OCI-LY7 (cell line): ENCODE measurements at regions not wholly inside any gene's neighbourhood (a gene's known extent, or its start where the extent isn't known, plus 50 kb on each side); places are given as distances from the start of the nearest gene placed in this dataset.

ENCODE experiments used
- BruUV-seq: library from RNA; stranded (reverse); fragments of 400-500 nt; replicated peaks from 2 replicates; lab custom pipeline; 2021; lab: Mats Ljungman, UMichigan
- CTCF ChIA-PET: fragments of 300-600 bp; sonication (Branson Sonifier 250); formaldehyde crosslinking; loops from one replicate; lab custom pipeline; 2022; ENCODE audit warnings: antibody characterized with exemption; ENCODE audit not compliant: unreplicated experiment; lab: Charles Lee
- POLR2A ChIA-PET: fragments of 300-600 bp; sonication (Branson Sonifier 250); formaldehyde crosslinking; loops from one replicate; lab custom pipeline; 2022; ENCODE audit warnings: antibody characterized with exemption; lab: Charles Lee
- DNase-seq: peaks from one replicate; pipeline ENCODE4 v3.0.0-alpha.2; 2015; ENCODE audit warnings: low spot score
- H2AFZ ChIP-seq: fragments of 200-600 bp; sonication (generic), shearing (Covaris generic); 2 replicates; pipeline ENCODE4 v1.6.1; 2014; ENCODE audit warnings: mild to moderate bottlenecking, antibody characterized with exemption, low read length, moderate library complexity
- H3K27ac ChIP-seq: fragments of 200-600 bp; sonication (generic); 2 replicates; pipeline ENCODE4 v1.5.1; 2014; ENCODE audit warnings: mixed run types, low read depth, mild to moderate bottlenecking, moderate library complexity, low read length, inconsistent platforms; ENCODE audit not compliant: poor library complexity, severe bottlenecking
- H3K36me3 ChIP-seq: fragments of 200-600 bp; sonication (generic); 2 replicates; pipeline ENCODE4 v1.6.1; 2014; ENCODE audit warnings: mild to moderate bottlenecking, antibody characterized with exemption, low read length, moderate library complexity, mixed read lengths; ENCODE audit not compliant: insufficient read depth
- H3K4me1 ChIP-seq: fragments of 200-600 bp; sonication (generic); 2 replicates; pipeline ENCODE4 v1.5.1; 2014; ENCODE audit warnings: mild to moderate bottlenecking, low read length; ENCODE audit not compliant: insufficient read depth, poor library complexity, severe bottlenecking
- H3K4me2 ChIP-seq: fragments of 200-600 bp; sonication (generic); 2 replicates; pipeline ENCODE4 v1.6.1; 2014; ENCODE audit warnings: mild to moderate bottlenecking, low read length
- H3K4me3 ChIP-seq: fragments of 200-600 bp; sonication (generic); 2 replicates; pipeline ENCODE4 v1.5.1; 2014; ENCODE audit warnings: mild to moderate bottlenecking, low read depth, low read length; ENCODE audit not compliant: poor library complexity, severe bottlenecking
- H3K79me2 ChIP-seq: fragments of 200-600 bp; sonication (generic); 2 replicates; pipeline ENCODE4 v1.6.1; 2016; ENCODE audit warnings: low read depth, mild to moderate bottlenecking, low read length, moderate library complexity, mixed read lengths; ENCODE audit not compliant: insufficient read depth
- H3K9me2 ChIP-seq: fragments of 200-600 bp; sonication (generic); 2 replicates; pipeline ENCODE4 v1.6.1; 2016; ENCODE audit warnings: mild to moderate bottlenecking, low read length, mixed read lengths; ENCODE audit not compliant: insufficient read depth
- H3K9me3 ChIP-seq: fragments of 200-600 bp; sonication (generic); 2 replicates; pipeline ENCODE4 v1.6.1; 2014; ENCODE audit warnings: mild to moderate bottlenecking, mixed run types, low read length, mixed read lengths
- H4K20me1 ChIP-seq: fragments of 200-600 bp; sonication (generic); 2 replicates; pipeline ENCODE4 v1.6.1; 2014; ENCODE audit warnings: mild to moderate bottlenecking, antibody characterized with exemption, low read length, moderate library complexity, mixed read lengths; ENCODE audit not compliant: insufficient read depth
- EZH2phosphoT487 ChIP-seq: fragments of 200-600 bp; sonication (generic); IDR thresholded peaks from 2 replicates; pipeline ENCODE4 v1.6.1; 2018; ENCODE audit warnings: low read depth, borderline replicate concordance, mild to moderate bottlenecking, mixed run types, antibody characterized with exemption, low read length, moderate library complexity, mixed read lengths
- intact Hi-C: fragments of 100-400 bp; cut with micrococcal nuclease; formaldehyde crosslinking; loops from one replicate; pipeline ENCODE4 v1.10.0; 2022; ENCODE audit not compliant: unreplicated experiment
- TF ChIP-seq, protein P1 (sequence below): fragments of 200-600 bp; sonication (generic); conservative IDR thresholded peaks from 2 replicates; pipeline ENCODE4 v1.5.1; 2014; ENCODE audit warnings: mild to moderate bottlenecking, antibody characterized with exemption, low read length, moderate library complexity, mixed read lengths

DNA sequence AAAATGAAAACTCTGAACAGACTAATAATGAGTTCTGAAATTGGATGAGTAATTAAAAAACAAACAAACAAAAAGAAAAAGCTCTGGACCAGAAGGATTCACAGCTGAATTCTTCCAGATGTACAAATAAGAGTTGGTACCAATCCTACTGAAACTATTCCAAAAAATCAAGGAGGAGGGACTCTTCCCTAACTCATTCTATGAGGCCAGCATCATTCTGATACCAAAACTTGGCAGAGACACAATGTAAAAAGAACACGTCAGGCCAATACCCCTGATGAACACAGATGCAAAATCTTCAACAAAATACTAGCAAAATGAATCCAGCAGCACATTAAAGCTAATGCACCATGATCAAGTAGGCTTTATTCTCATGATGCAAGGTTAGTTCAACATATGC is 183.9 kb upstream of the CNOT2 start:
- no peaks in the 10 kb centered on the region for H4K20me1 ChIP-seq
- no peaks in the 10 kb centered on the region for H3K9me3 ChIP-seq
- BruUV-seq = no TSS peak
- H2AFZ ChIP-seq = no peak overlapping the region
- no peaks in the 10 kb centered on the region for H3K4me1 ChIP-seq
- no peak overlapping the region for H3K4me3 ChIP-seq
- ChIA-PET POLR2A (no interaction called here), CTCF (no interaction called here)
- H3K27ac ChIP-seq = no peak overlapping the region
- H3K9me2 ChIP-seq = no peaks in the 10 kb centered on the region
- H3K79me2 ChIP-seq = no peaks in the 10 kb centered on the region
- TF ChIP-seq, protein P1, sequence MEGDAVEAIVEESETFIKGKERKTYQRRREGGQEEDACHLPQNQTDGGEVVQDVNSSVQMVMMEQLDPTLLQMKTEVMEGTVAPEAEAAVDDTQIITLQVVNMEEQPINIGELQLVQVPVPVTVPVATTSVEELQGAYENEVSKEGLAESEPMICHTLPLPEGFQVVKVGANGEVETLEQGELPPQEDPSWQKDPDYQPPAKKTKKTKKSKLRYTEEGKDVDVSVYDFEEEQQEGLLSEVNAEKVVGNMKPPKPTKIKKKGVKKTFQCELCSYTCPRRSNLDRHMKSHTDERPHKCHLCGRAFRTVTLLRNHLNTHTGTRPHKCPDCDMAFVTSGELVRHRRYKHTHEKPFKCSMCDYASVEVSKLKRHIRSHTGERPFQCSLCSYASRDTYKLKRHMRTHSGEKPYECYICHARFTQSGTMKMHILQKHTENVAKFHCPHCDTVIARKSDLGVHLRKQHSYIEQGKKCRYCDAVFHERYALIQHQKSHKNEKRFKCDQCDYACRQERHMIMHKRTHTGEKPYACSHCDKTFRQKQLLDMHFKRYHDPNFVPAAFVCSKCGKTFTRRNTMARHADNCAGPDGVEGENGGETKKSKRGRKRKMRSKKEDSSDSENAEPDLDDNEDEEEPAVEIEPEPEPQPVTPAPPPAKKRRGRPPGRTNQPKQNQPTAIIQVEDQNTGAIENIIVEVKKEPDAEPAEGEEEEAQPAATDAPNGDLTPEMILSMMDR = no peak
- no peak for TF ChIP-seq EZH2phosphoT487
- DNase-seq = no peak
- H3K36me3 ChIP-seq = no peaks in the 10 kb centered on the region
- intact Hi-C loops = no loop called here
- H3K4me2 ChIP-seq = no peak overlapping the region

DNA sequence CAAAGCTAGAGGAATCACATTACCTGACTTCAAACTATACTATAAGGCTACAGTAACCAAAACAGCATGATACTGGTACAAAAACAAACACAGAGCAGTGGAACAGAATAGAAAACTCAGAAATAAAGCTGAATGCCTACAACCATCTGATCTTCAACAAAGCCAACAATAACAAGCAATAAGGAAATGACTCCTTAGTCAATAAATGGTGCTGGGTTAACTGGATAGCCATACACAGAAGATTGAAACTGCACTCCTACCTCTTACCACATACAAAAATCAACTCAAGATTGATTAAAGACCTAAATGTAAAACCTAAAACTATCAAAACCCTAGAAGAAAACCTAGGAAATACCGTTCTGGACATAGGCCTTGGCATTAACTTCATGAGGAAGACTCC is 182.6 kb upstream of the CNOT2 start:
- no TSS peak for BruUV-seq
- Histone ChIP-seq H3K36me3 (no peaks in the 10 kb centered on the region), H3K4me3 (no peak overlapping the region), H3K9me2 (no peaks in the 10 kb centered on the region), H4K20me1 (no peaks in the 10 kb centered on the region), H3K79me2 (no peaks in the 10 kb centered on the region), H3K9me3 (no peaks in the 10 kb centered on the region), H3K4me2 (no peak overlapping the region), H3K27ac (no peak overlapping the region), H2AFZ (no peak overlapping the region), H3K4me1 (no peaks in the 10 kb centered on the region)
- TF ChIP-seq, protein P1 = no peak
- TF ChIP-seq EZH2phosphoT487 = no peak
- ChIA-PET CTCF (no interaction called here), POLR2A (interaction anchor here (0.5 to 0.7 kb wide), 4 partner anchors 10 to 42 kb away, joined by 3 to 4 read pairs (median 3); no protein-coding TSS in a partner anchor)
- intact Hi-C loops = no loop called here
- DNase-seq = no peak

DNA sequence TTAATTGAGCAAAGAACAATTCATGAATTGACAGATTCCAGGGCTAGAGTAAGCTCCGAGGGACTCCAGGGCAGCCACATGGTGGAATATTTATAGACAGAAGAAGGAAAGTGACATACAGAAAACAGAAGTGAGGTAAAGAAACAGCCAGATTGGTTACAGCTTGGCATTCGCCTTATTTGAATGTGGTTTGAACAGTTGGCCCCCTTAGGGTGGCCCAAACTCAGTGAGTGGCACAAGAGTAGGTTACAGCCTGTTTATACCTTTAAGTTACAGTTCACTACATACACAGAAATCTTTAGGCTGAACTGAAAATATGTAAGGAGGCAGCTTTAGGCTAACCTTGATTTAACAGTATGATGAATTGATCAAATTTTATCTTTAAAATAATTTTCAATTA is 174.5 kb upstream of the CNOT2 start:
- intact Hi-C loops = no loop called here
- no peaks in the 10 kb centered on the region for H3K79me2 ChIP-seq
- H2AFZ ChIP-seq = 0 out of 2 replicates have a peak overlapping the region, but pooled peaks have one; percentile 6
- ChIA-PET CTCF (no interaction called here), POLR2A (interaction anchor here (0.7 kb wide), 2 partner anchors 49 to 69 kb away, joined by 3 to 7 read pairs; no protein-coding TSS in a partner anchor)
- H3K4me2 ChIP-seq = peak overlapping the region; percentile 22; the same call in 1 of the 2 replicates
- BruUV-seq = no TSS peak
- no peak for TF ChIP-seq EZH2phosphoT487
- TF ChIP-seq, protein P1 = no peak
- no peaks in the 10 kb centered on the region for H3K9me3 ChIP-seq
- no peaks in the 10 kb centered on the region for H3K36me3 ChIP-seq
- H3K9me2 ChIP-seq = no peaks in the 10 kb centered on the region
- H3K4me3 ChIP-seq = no peak overlapping the region
- no peak overlapping the region for H3K27ac ChIP-seq
- H3K4me1 ChIP-seq = peaks cover 10% of the 10 kb centered on the region
- no peak for DNase-seq
- H4K20me1 ChIP-seq = no peaks in the 10 kb centered on the region
